CD4-positive, alpha-beta T cell (primary cell): ENCODE measurements at regions not wholly inside any gene's neighbourhood (a gene's known extent, or its start where the extent isn't known, plus 50 kb on each side); places are given as distances from the start of the nearest gene placed in this dataset.

ENCODE experiments used
- ATAC-seq: fragments of 200-7000 bp; cut with Tn5 transposase; one replicate; pipeline ENCODE4 v1.10.0; 2022; ENCODE audit warnings: mild to moderate bottlenecking; ENCODE audit not compliant: poor library complexity
- CTCF ChIA-PET: fragments of 350-600 bp; sonication (Branson Sonifier 250); formaldehyde crosslinking; loops from one replicate; lab custom pipeline; 2021; ENCODE audit warnings: antibody characterized with exemption, inconsistent platforms; lab: Charles Lee
- POLR2A ChIA-PET: fragments of 350-600 bp; sonication (Branson Sonifier 250); formaldehyde crosslinking; loops from one replicate; lab custom pipeline; 2021; ENCODE audit warnings: antibody characterized with exemption, inconsistent platforms; lab: Charles Lee
- DNase-seq, 14 experiments: peaks; one replicate each; pipeline ENCODE4 v3.0.0-alpha.2; 2013 to 2020; ENCODE audit warnings: mixed read lengths in 2 of 14
- H3K27ac ChIP-seq, 2 donors: one replicate each; pipeline versions ENCODE4 v1.5.1 to v1.7.0; 2013; ENCODE audit warnings: low read length in 2 of 2, low read depth in 1 of 2, mild to moderate bottlenecking in 1 of 2
- H3K27me3 ChIP-seq, 2 experiments: 1 replicate in 1 of 2; 2 replicates in 1 of 2; pipeline versions ENCODE4 v1.6.1 to v1.7.0; 2013; ENCODE audit warnings: low read length in 2 of 2, control low read depth in 1 of 2, mild to moderate bottlenecking in 1 of 2, moderate library complexity in 1 of 2; ENCODE audit not compliant: insufficient read depth in 2 of 2, control insufficient read depth in 1 of 2
- H3K36me3 ChIP-seq: one replicate; pipeline ENCODE4 v1.6.1; 2013; ENCODE audit warnings: low read length, control low read depth; ENCODE audit not compliant: insufficient read depth
- H3K4me1 ChIP-seq: one replicate; pipeline ENCODE4 v1.6.1; 2013; ENCODE audit warnings: low read length, control low read depth; ENCODE audit not compliant: insufficient read depth
- H3K4me3 ChIP-seq: one replicate; pipeline ENCODE4 v1.5.1; 2013; ENCODE audit warnings: mild to moderate bottlenecking, low read length, moderate library complexity
- H3K9me3 ChIP-seq, 2 experiments: 1 replicate in 1 of 2; 2 replicates in 1 of 2; pipeline versions ENCODE4 v1.6.1 to v1.7.0; 2013; ENCODE audit warnings: low read length in 2 of 2, mild to moderate bottlenecking in 2 of 2, control low read depth in 1 of 2, moderate library complexity in 1 of 2; ENCODE audit not compliant: control insufficient read depth in 1 of 2, insufficient read depth in 1 of 2
- H3K27ac Mint-ChIP-seq: one replicate; pipeline ENCODE4 v1.8.0; 2020; ENCODE audit warnings: mixed read lengths
- H3K27me3 Mint-ChIP-seq: one replicate; pipeline ENCODE4 v1.8.0; 2021; ENCODE audit warnings: mixed read lengths
- H3K36me3 Mint-ChIP-seq: one replicate; pipeline ENCODE4 v1.8.0; 2021; ENCODE audit warnings: low read depth, mixed read lengths
- H3K4me1 Mint-ChIP-seq: one replicate; pipeline ENCODE4 v1.8.0; 2021; ENCODE audit warnings: low read depth, mixed read lengths
- H3K4me3 Mint-ChIP-seq: one replicate; pipeline ENCODE4 v1.8.0; 2020; ENCODE audit warnings: mild to moderate bottlenecking, mixed read lengths
- H3K9me3 Mint-ChIP-seq: one replicate; pipeline ENCODE4 v1.8.0; 2020; ENCODE audit warnings: mixed read lengths
- intact Hi-C, 2 experiments: fragments of 100-400 bp; cut with DNase I in 1 of 2; cut with micrococcal nuclease in 1 of 2; formaldehyde crosslinking; loops; one replicate each; pipeline versions ENCODE4 v1.15.1 to v1.9.0; 2023 to 2025; cut with DNase I, micrococcal nuclease
- TF ChIP-seq, protein P1 (sequence below): fragments of 200-600 bp; IDR thresholded peaks from one replicate; pipeline ENCODE4 v1.8.0; 2022; ENCODE audit warnings: antibody characterized with exemption, mild to moderate bottlenecking

DNA sequence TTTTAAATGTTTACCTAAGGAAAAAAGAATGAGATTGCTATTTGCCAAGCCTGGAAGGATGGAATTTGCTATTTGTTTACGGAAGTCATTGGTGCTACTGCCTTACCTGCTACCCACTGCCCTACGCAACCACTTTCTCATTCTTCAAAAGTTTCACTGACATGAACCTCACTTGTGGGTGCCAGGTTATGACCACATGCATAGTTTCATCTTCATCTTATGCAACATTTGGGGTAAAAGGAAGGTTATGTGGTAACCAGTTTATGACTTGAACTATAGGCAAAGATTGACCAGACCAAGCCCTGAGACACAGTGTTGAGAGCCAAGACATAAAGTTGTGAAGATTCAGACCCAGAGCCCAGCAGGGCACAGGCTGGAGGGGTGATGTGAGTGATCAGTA, 142.5 kb downstream of the LACC1 start:
- no peak overlapping the region for H3K4me3 Mint-ChIP-seq
- POLR2A ChIA-PET = no interaction called here
- no peaks in the 10 kb centered on the region for H3K4me1 ChIP-seq
- TF ChIP-seq, protein P1, sequence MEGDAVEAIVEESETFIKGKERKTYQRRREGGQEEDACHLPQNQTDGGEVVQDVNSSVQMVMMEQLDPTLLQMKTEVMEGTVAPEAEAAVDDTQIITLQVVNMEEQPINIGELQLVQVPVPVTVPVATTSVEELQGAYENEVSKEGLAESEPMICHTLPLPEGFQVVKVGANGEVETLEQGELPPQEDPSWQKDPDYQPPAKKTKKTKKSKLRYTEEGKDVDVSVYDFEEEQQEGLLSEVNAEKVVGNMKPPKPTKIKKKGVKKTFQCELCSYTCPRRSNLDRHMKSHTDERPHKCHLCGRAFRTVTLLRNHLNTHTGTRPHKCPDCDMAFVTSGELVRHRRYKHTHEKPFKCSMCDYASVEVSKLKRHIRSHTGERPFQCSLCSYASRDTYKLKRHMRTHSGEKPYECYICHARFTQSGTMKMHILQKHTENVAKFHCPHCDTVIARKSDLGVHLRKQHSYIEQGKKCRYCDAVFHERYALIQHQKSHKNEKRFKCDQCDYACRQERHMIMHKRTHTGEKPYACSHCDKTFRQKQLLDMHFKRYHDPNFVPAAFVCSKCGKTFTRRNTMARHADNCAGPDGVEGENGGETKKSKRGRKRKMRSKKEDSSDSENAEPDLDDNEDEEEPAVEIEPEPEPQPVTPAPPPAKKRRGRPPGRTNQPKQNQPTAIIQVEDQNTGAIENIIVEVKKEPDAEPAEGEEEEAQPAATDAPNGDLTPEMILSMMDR = no peak
- no peak overlapping the region for H3K27ac ChIP-seq
- H3K27me3 Mint-ChIP-seq = no peaks in the 10 kb centered on the region
- H3K27me3 ChIP-seq = no peaks in the 10 kb centered on the region
- DNase-seq = no peak
- H3K9me3 ChIP-seq = no peaks in the 10 kb centered on the region
- intact Hi-C loops = no loop called here
- CTCF ChIA-PET = no interaction called here
- H3K27ac Mint-ChIP-seq = no peak overlapping the region
- peaks cover 4% of the 10 kb centered on the region for H3K4me1 Mint-ChIP-seq
- H3K4me3 ChIP-seq = no peak overlapping the region
- no peaks in the 10 kb centered on the region for H3K36me3 ChIP-seq
- H3K9me3 Mint-ChIP-seq = no peaks in the 10 kb centered on the region
- H3K36me3 Mint-ChIP-seq = no peaks in the 10 kb centered on the region
- no peak for ATAC-seq

DNA sequence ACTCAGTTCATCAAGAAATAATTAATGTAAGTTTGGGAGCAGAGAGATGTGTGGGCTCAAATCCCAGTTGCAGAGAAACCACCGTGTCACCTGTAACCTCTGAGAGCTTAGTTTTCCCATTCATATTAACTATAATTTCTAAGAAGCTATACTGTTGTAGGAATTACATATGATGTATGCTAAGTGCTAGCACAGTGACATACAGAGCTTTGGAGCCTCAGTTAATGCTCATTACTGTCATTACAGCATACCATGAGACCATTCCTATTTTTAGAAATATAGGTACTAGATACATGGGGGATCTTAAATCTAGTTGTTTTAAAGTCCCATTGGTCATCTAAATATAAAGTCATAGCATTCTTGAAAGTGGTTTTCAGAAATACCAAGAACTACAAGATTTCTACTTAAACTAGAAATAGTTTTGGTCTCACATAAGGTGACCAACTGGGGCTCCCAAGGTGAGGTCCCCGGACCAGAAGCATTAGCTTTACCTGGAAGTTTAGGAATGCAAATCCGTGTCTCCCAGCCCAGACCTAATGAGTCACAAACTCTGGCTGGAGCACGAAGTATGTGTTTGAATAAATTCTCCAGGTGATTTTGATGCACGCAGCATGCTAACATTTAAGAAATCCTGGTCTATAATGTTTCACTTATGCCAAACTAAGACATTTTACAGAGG, 144.6 kb downstream of the LACC1 start:
- Mint-ChIP-seq H3K4me3 (no peak overlapping the region), H3K4me1 (no peaks in the 10 kb centered on the region), H3K27me3 (no peaks in the 10 kb centered on the region), H3K9me3 (no peaks in the 10 kb centered on the region), H3K27ac (no peak overlapping the region), H3K36me3 (no peaks in the 10 kb centered on the region)
- H3K36me3 ChIP-seq = no peaks in the 10 kb centered on the region
- H3K27me3 ChIP-seq = no peaks in the 10 kb centered on the region
- no peak for ATAC-seq
- TF ChIP-seq, protein P1 = no peak
- no peak for DNase-seq
- no peak overlapping the region for H3K27ac ChIP-seq
- H3K4me3 ChIP-seq = no peak overlapping the region
- intact Hi-C loops = no loop called here
- H3K4me1 ChIP-seq = no peaks in the 10 kb centered on the region
- CTCF ChIA-PET = interaction anchor here (0.5 kb wide), 1 partner anchor 575 kb away, joined by 3 read pairs; no protein-coding TSS in a partner anchor
- H3K9me3 ChIP-seq = no peaks in the 10 kb centered on the region
- POLR2A ChIA-PET = no interaction called here

DNA sequence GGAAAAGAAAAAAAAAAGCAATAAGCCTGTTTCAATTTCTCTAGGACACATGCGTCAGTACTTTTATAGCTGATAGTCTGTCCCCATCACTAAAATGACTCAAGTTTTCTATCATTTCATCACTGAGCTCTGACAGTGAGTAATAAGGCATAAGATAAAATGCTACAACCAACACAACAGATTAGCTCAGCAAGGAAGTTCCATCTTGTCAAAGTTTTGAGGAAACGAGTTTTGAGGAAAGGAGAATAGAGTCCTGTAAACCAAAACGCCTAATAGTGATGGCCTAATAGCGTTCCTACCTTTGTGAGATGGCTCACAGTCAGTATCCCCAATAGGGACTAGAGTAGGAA, 145.1 kb downstream of the LACC1 start:
- no peak overlapping the region for H3K27ac Mint-ChIP-seq
- H3K27me3 Mint-ChIP-seq = no peaks in the 10 kb centered on the region
- POLR2A ChIA-PET = no interaction called here
- Histone ChIP-seq H3K4me3 (no peak overlapping the region), H3K27ac (no peak overlapping the region), H3K4me1 (no peaks in the 10 kb centered on the region), H3K36me3 (no peaks in the 10 kb centered on the region), H3K9me3 (no peaks in the 10 kb centered on the region), H3K27me3 (no peaks in the 10 kb centered on the region)
- H3K9me3 Mint-ChIP-seq = no peaks in the 10 kb centered on the region
- TF ChIP-seq, protein P1 = no peak
- CTCF ChIA-PET = no interaction called here
- H3K4me3 Mint-ChIP-seq = no peak overlapping the region
- no peaks in the 10 kb centered on the region for H3K4me1 Mint-ChIP-seq
- intact Hi-C loops = no loop called here
- no peaks in the 10 kb centered on the region for H3K36me3 Mint-ChIP-seq
- ATAC-seq = no peak
- no peak for DNase-seq
